ENCODE measurements at regions not wholly inside any gene's neighbourhood (a gene's known extent, or its start where the extent isn't known, plus 50 kb on each side); places are given as distances from the start of the nearest gene placed in this dataset.

- H3K4me3 ChIP-seq (ENCODE audit: low read length): no peak overlapping the region
- no peaks in the 10 kb centered on the region for H3K4me1 ChIP-seq (ENCODE audit: insufficient read depth, low read length)
- DNase-seq (no peak), ATAC-seq (no peak)
- H2AFZ ChIP-seq (ENCODE audit: low read length): no peak overlapping the region
- intact Hi-C loops (cut with micrococcal nuclease): no loop called here
- H4K20me1 ChIP-seq (ENCODE audit: low read length): no peaks in the 10 kb centered on the region
- H3K9me3 ChIP-seq (ENCODE audit: low read length): no peaks in the 10 kb centered on the region
- TF ChIP-seq, protein P1, sequence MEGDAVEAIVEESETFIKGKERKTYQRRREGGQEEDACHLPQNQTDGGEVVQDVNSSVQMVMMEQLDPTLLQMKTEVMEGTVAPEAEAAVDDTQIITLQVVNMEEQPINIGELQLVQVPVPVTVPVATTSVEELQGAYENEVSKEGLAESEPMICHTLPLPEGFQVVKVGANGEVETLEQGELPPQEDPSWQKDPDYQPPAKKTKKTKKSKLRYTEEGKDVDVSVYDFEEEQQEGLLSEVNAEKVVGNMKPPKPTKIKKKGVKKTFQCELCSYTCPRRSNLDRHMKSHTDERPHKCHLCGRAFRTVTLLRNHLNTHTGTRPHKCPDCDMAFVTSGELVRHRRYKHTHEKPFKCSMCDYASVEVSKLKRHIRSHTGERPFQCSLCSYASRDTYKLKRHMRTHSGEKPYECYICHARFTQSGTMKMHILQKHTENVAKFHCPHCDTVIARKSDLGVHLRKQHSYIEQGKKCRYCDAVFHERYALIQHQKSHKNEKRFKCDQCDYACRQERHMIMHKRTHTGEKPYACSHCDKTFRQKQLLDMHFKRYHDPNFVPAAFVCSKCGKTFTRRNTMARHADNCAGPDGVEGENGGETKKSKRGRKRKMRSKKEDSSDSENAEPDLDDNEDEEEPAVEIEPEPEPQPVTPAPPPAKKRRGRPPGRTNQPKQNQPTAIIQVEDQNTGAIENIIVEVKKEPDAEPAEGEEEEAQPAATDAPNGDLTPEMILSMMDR (conservative IDR thresholded peaks at IDR 0.05; ENCODE audit: low read depth, low read length): no peak
- TF ChIP-seq EZH2 (IDR thresholded peaks at IDR 0.05; ENCODE audit: low read length, unreplicated experiment) (no peak), EZH2phosphoT487 (IDR thresholded peaks at IDR 0.05; ENCODE audit: borderline replicate concordance, low read length) (no peak)
- no TSS peak for BruUV-seq (replicated peaks)
- no peaks in the 10 kb centered on the region for H3F3A ChIP-seq (ENCODE audit: low read length, unreplicated experiment)
- no peaks in the 10 kb centered on the region for H3K36me3 ChIP-seq (ENCODE audit: low read depth, low read length)
- H3K4me2 ChIP-seq (ENCODE audit: low read length): no peak overlapping the region
- H3K27ac ChIP-seq (ENCODE audit: low read length): no peak overlapping the region
- H3K27me3 ChIP-seq (ENCODE audit: low read length): peaks cover 18% of the 10 kb centered on the region; the same call in 1 of the 2 replicates
- H3K79me2 ChIP-seq (ENCODE audit: low read length): no peaks in the 10 kb centered on the region
- ChIA-PET POLR2A (ENCODE audit: unreplicated experiment) (no interaction called here), CTCF (no interaction called here)
- H3K9ac ChIP-seq (ENCODE audit: low read length): no peak overlapping the region
- no peaks in the 10 kb centered on the region for H3K9me2 ChIP-seq (replicated peaks; ENCODE audit: low read length)
These were observed 737.8 kb upstream of the PTBP2 start for GRCh38 chr1:95983831-95984230.

- no peak overlapping the region for H2AFZ ChIP-seq (ENCODE audit: low read length)
- no peak overlapping the region for H3K27ac ChIP-seq (ENCODE audit: low read length)
- H3K9me2 ChIP-seq (replicated peaks; ENCODE audit: low read length): no peaks in the 10 kb centered on the region
- intact Hi-C loops (cut with micrococcal nuclease): no loop called here
- no peak overlapping the region for H3K9ac ChIP-seq (ENCODE audit: low read length)
- POLR2A ChIA-PET (ENCODE audit: unreplicated experiment): no interaction called here
- CTCF ChIA-PET: no interaction called here
- TF ChIP-seq EZH2 (IDR thresholded peaks at IDR 0.05; ENCODE audit: low read length, unreplicated experiment): no peak
- TF ChIP-seq, protein P1 (conservative IDR thresholded peaks at IDR 0.05; ENCODE audit: low read depth, low read length): no peak
- no peak for TF ChIP-seq EZH2phosphoT487 (IDR thresholded peaks at IDR 0.05; ENCODE audit: borderline replicate concordance, low read length)
- peaks cover 15% of the 10 kb centered on the region; the same call in 1 of the 2 replicates for H3K27me3 ChIP-seq (ENCODE audit: low read length)
- DNase-seq (no peak), ATAC-seq (no peak)
- no peak overlapping the region for H3K4me2 ChIP-seq (ENCODE audit: low read length)
- H3K9me3 ChIP-seq (ENCODE audit: low read length): no peaks in the 10 kb centered on the region
- no peaks in the 10 kb centered on the region for H3F3A ChIP-seq (ENCODE audit: low read length, unreplicated experiment)
- no peaks in the 10 kb centered on the region for H3K36me3 ChIP-seq (ENCODE audit: low read depth, low read length)
- no peak overlapping the region for H3K4me3 ChIP-seq (ENCODE audit: low read length)
- no TSS peak for BruUV-seq (replicated peaks)
- H4K20me1 ChIP-seq (ENCODE audit: low read length): no peaks in the 10 kb centered on the region
- H3K4me1 ChIP-seq (ENCODE audit: insufficient read depth, low read length): no peaks in the 10 kb centered on the region
- H3K79me2 ChIP-seq (ENCODE audit: low read length): no peaks in the 10 kb centered on the region
These were observed 736.7 kb upstream of the PTBP2 start for GRCh38 chr1:95984798-95985374.

GRCh38 chr1:95990033-95990432 lies 731.6 kb upstream of the PTBP2 start:
- ChIA-PET POLR2A (ENCODE audit: unreplicated experiment) (no interaction called here), CTCF (no interaction called here)
- Histone ChIP-seq H2AFZ (ENCODE audit: low read length) (no peak overlapping the region), H3K79me2 (ENCODE audit: low read length) (no peaks in the 10 kb centered on the region), H4K20me1 (ENCODE audit: low read length) (no peaks in the 10 kb centered on the region), H3K9me3 (ENCODE audit: low read length) (no peaks in the 10 kb centered on the region), H3K4me3 (ENCODE audit: low read length) (no peak overlapping the region), H3K36me3 (ENCODE audit: low read depth, low read length) (no peaks in the 10 kb centered on the region), H3K27me3 (ENCODE audit: low read length) (peaks cover 15% of the 10 kb centered on the region; the same call in 1 of the 2 replicates), H3K4me1 (ENCODE audit: insufficient read depth, low read length) (no peaks in the 10 kb centered on the region), H3K27ac (ENCODE audit: low read length) (no peak overlapping the region), H3K9me2 (replicated peaks; ENCODE audit: low read length) (no peaks in the 10 kb centered on the region), H3K9ac (ENCODE audit: low read length) (no peak overlapping the region), H3K4me2 (ENCODE audit: low read length) (no peak overlapping the region), H3F3A (ENCODE audit: low read length, unreplicated experiment) (no peaks in the 10 kb centered on the region)
- no peak for DNase-seq
- intact Hi-C loops (cut with micrococcal nuclease): no loop called here
- TF ChIP-seq EZH2 (IDR thresholded peaks at IDR 0.05; ENCODE audit: low read length, unreplicated experiment): no peak
- TF ChIP-seq, protein P1 (conservative IDR thresholded peaks at IDR 0.05; ENCODE audit: low read depth, low read length): no peak
- TF ChIP-seq EZH2phosphoT487 (IDR thresholded peaks at IDR 0.05; ENCODE audit: borderline replicate concordance, low read length): no peak
- BruUV-seq (replicated peaks): no TSS peak
- ATAC-seq: no peak
